RCC 7860 (cell line): ENCODE measurements at regions not wholly inside any gene's neighbourhood (a gene's known extent, or its start where the extent isn't known, plus 50 kb on each side); places are given as distances from the start of the nearest gene placed in this dataset.

ENCODE experiments used
- DNase-seq: peaks from one replicate; pipeline ENCODE4 v3.0.0-alpha.2; 2015; ENCODE audit warnings: low spot score
- FAIRE-seq: peaks from 2 replicates; lab custom pipeline; 2012; peaks lifted over from hg19 to GRCh38; lab: Jason Lieb, UNC

- no peak for FAIRE-seq
- no peak for DNase-seq
These were observed 69.0 kb upstream of the GGTA1 start for GRCh38 chr9:121568343-121569265.

- DNase-seq (no peak), FAIRE-seq (no peak)
These were observed 69.6 kb upstream of the GGTA1 start for GRCh38 chr9:121569266-121569648.

GRCh38 chr9:121572581-121572980, 72.9 kb upstream of the GGTA1 start:
- FAIRE-seq (no peak), DNase-seq (no peak)

GRCh38 chr9:121573717-121574485, 74.3 kb upstream of the GGTA1 start:
- FAIRE-seq, result no peak
- no peak for DNase-seq

GRCh38 chr9:121574774-121575519, 75.3 kb upstream of the GGTA1 start:
- FAIRE-seq, result no peak
- DNase-seq, result no peak

GRCh38 chr9:121576281-121577075, 75.0 kb upstream of the DAB2IP start:
- no peak for FAIRE-seq
- no peak for DNase-seq

GRCh38 chr9:121577166-121577565, 74.3 kb upstream of the DAB2IP start:
- no peak for FAIRE-seq
- no peak for DNase-seq

GRCh38 chr9:121577572-121577971, 73.9 kb upstream of the DAB2IP start:
- FAIRE-seq (no peak), DNase-seq (no peak)

- no peak for FAIRE-seq
- DNase-seq, result no peak
These were observed 69.4 kb upstream of the DAB2IP start for GRCh38 chr9:121581786-121582600.

- FAIRE-seq (no peak), DNase-seq (no peak)
These were observed 68.8 kb upstream of the DAB2IP start for GRCh38 chr9:121582641-121583040.

GRCh38 chr9:121584421-121584820, 67.0 kb upstream of the DAB2IP start:
- DNase-seq (no peak), FAIRE-seq (no peak)

- no peak for DNase-seq
- no peak for FAIRE-seq
These were observed 63.6 kb upstream of the DAB2IP start for GRCh38 chr9:121587863-121588262.

GRCh38 chr9:121589986-121590385, 61.4 kb upstream of the DAB2IP start:
- FAIRE-seq, result no peak
- DNase-seq, result no peak

- no peak for FAIRE-seq
- DNase-seq, result no peak
These were observed 59.2 kb upstream of the DAB2IP start for GRCh38 chr9:121592265-121592664.

GRCh38 chr9:121593066-121593465, 58.4 kb upstream of the DAB2IP start:
- FAIRE-seq, result no peak
- DNase-seq, result no peak

- DNase-seq, result no peak
- no peak for FAIRE-seq
These were observed 54.9 kb upstream of the DAB2IP start for GRCh38 chr9:121596515-121596914.

- DNase-seq, result no peak
- FAIRE-seq, result no peak
These were observed 53.7 kb upstream of the DAB2IP start for GRCh38 chr9:121597698-121598166.

- no peak for FAIRE-seq
These were observed 53.1 kb upstream of the DAB2IP start for GRCh38 chr9:121598167-121598964.

More at GRCh38 chr9:121598167-121598964, 53.1 kb upstream of the DAB2IP start:
- DNase-seq, result no peak
